Activated CD8-positive, alpha-beta T cell treated with anti-CD3 and anti-CD28 coated beads for 36 hours (primary cell): ENCODE measurements at regions not wholly inside any gene's neighbourhood (a gene's known extent, or its start where the extent isn't known, plus 50 kb on each side); places are given as distances from the start of the nearest gene placed in this dataset.

Source experiments
- ATAC-seq: fragments of 200-7000 bp; cut with Tn5 transposase; one replicate; pipeline ENCODE4 v1.10.0; 2021; ENCODE audit warnings: mild to moderate bottlenecking, moderate library complexity
- CTCF ChIA-PET: fragments of 350-600 bp; sonication (Branson Sonifier 250); formaldehyde crosslinking; loops from one replicate; lab custom pipeline; 2021; ENCODE audit warnings: antibody characterized with exemption; lab: Charles Lee
- POLR2A ChIA-PET: fragments of 350-600 bp; sonication (Branson Sonifier 250); formaldehyde crosslinking; loops from one replicate; lab custom pipeline; 2021; ENCODE audit warnings: antibody characterized with exemption; lab: Charles Lee
- DNase-seq: peaks from one replicate; pipeline ENCODE4 v3.0.0-alpha.2; 2020
- H3K27ac Mint-ChIP-seq: one replicate; pipeline ENCODE4 v1.8.0; 2021; ENCODE audit warnings: mild to moderate bottlenecking, mixed read lengths
- H3K27me3 Mint-ChIP-seq: one replicate; pipeline ENCODE4 v1.8.0; 2021; ENCODE audit warnings: mixed read lengths
- H3K36me3 Mint-ChIP-seq: one replicate; pipeline ENCODE4 v1.8.0; 2021; ENCODE audit warnings: low read depth, mixed read lengths
- H3K4me1 Mint-ChIP-seq: one replicate; pipeline ENCODE4 v1.8.0; 2021; ENCODE audit warnings: low read depth, mixed read lengths
- H3K4me3 Mint-ChIP-seq: one replicate; pipeline ENCODE4 v1.8.0; 2021; ENCODE audit warnings: mild to moderate bottlenecking, moderate library complexity, mixed read lengths
- H3K9me3 Mint-ChIP-seq: one replicate; pipeline ENCODE4 v1.8.0; 2021; ENCODE audit warnings: mixed read lengths
- intact Hi-C: fragments of 100-400 bp; cut with micrococcal nuclease; formaldehyde crosslinking; loops from one replicate; pipeline ENCODE4 v1.10.0; 2022
- TF ChIP-seq, protein P1 (sequence below): fragments of 200-600 bp; IDR thresholded peaks from one replicate; pipeline ENCODE4 v1.8.0; 2022; ENCODE audit warnings: antibody characterized with exemption, mild to moderate bottlenecking

DNA sequence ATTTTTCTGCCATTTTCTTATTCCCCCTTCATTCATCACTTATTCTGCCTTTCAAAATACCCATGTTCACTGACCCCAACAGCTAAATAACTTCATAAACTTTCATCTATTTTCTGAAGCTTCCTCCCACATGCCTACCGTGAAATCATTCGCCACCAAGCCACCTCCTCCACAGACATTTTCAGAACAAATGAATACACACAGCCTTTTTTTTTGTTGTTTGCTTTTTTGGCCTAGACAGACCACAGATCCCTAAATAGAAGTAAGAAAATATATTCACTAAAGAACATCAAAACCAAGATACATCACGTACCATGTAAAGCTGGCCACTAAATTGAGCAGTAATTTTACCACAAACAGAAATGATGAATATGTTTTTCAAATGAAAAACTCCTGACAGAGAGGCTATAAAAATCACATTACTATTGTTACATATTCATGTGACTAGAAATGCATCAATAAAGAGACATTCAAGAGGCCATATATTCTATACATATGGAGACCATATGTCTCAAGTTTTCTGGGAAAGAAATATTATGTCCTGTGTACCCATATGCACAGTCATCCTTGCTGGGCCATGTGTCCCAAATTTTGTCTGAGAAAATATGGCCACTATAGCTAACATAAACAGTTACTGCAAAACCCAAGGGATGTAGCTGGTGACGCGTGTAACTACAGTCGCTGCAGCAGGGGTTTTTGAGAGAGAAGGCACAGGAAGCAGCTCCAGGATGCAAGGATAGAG is 200.3 kb downstream of the FBXO15 start:
- POLR2A ChIA-PET: no interaction called here
- no peaks in the 10 kb centered on the region for H3K27me3 Mint-ChIP-seq
- ATAC-seq: no peak

DNA sequence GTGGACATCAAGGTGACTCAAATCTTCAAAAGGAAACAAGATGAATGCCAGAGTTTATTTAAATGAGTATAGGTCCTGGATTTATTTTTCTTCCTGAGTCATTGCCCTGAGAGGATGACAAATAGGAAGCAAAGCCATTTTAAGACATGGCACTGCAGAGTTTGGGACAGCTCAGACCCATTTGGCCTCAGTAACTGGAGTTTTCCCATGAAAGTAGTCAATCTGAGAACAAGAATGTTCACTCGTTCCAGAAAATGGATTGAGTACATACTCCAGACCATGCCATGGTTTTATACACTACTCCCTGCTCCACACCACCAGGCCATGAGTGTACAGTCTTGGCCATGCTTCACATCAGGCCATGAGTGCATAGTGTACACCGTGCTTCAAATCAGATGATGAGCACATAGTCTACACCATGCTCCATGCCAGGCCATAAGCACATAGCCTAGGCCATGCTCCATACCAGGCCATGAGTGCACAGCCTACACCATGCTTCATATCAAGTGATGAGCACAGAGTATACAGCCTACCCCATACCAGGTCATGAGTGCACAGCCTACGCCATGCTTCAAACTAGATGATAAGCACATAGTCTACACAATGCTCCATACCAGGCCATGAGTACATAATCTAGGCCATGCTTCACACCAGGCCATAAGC is 202.4 kb downstream of the FBXO15 start:
- Mint-ChIP-seq H3K4me1 (no peaks in the 10 kb centered on the region), H3K27ac (no peak overlapping the region), H3K36me3 (no peaks in the 10 kb centered on the region), H3K4me3 (no peak overlapping the region), H3K27me3 (peaks cover 1% of the 10 kb centered on the region), H3K9me3 (no peaks in the 10 kb centered on the region)
- CTCF ChIA-PET: no interaction called here
- intact Hi-C loops: no loop called here
- POLR2A ChIA-PET: no interaction called here
- TF ChIP-seq, protein P1, sequence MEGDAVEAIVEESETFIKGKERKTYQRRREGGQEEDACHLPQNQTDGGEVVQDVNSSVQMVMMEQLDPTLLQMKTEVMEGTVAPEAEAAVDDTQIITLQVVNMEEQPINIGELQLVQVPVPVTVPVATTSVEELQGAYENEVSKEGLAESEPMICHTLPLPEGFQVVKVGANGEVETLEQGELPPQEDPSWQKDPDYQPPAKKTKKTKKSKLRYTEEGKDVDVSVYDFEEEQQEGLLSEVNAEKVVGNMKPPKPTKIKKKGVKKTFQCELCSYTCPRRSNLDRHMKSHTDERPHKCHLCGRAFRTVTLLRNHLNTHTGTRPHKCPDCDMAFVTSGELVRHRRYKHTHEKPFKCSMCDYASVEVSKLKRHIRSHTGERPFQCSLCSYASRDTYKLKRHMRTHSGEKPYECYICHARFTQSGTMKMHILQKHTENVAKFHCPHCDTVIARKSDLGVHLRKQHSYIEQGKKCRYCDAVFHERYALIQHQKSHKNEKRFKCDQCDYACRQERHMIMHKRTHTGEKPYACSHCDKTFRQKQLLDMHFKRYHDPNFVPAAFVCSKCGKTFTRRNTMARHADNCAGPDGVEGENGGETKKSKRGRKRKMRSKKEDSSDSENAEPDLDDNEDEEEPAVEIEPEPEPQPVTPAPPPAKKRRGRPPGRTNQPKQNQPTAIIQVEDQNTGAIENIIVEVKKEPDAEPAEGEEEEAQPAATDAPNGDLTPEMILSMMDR: no peak
- DNase-seq (no peak), ATAC-seq (no peak)

More for the DNA sequence above, 200.3 kb downstream of the FBXO15 start:
- TF ChIP-seq, protein P1: no peak
- H3K27ac Mint-ChIP-seq: no peak overlapping the region
- H3K36me3 Mint-ChIP-seq: no peaks in the 10 kb centered on the region
- H3K4me1 Mint-ChIP-seq: no peaks in the 10 kb centered on the region
- H3K9me3 Mint-ChIP-seq: no peaks in the 10 kb centered on the region
- CTCF ChIA-PET: interaction anchor here (0.7 to 1.2 kb wide), 2 partner anchors 8 to 9 kb away, joined by 3 read pairs; no protein-coding TSS in a partner anchor
- DNase-seq: no peak
- no peak overlapping the region for H3K4me3 Mint-ChIP-seq
- intact Hi-C loops: no loop called here

DNA sequence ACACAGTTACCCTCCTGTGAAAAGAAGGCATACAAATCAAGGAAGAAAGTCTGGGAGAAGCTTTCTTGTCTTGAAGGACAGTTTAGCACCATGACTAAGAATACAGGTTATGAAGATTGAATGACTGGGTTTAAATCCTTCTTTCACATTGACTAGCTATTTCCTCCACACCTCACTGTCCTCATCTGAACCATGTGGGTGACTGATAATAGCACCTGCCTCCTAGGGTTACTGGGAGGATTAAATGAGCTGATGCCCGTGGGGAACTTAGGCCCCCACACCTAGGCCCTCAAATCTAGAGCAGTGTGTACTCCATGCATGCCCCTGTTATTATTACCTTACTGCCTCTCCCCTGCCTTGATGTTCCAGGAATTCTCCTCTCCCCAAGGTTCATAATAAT is 202.9 kb downstream of the FBXO15 start:
- ATAC-seq: peak; percentile 37
- peaks cover 1% of the 10 kb centered on the region for H3K27me3 Mint-ChIP-seq
- POLR2A ChIA-PET: no interaction called here
- H3K4me1 Mint-ChIP-seq: no peaks in the 10 kb centered on the region
- CTCF ChIA-PET: no interaction called here
- H3K9me3 Mint-ChIP-seq: no peaks in the 10 kb centered on the region
- TF ChIP-seq, protein P1: no peak
- no peak for DNase-seq
- intact Hi-C loops: no loop called here
- no peaks in the 10 kb centered on the region for H3K36me3 Mint-ChIP-seq
- no peak overlapping the region for H3K27ac Mint-ChIP-seq
- no peak overlapping the region for H3K4me3 Mint-ChIP-seq

DNA sequence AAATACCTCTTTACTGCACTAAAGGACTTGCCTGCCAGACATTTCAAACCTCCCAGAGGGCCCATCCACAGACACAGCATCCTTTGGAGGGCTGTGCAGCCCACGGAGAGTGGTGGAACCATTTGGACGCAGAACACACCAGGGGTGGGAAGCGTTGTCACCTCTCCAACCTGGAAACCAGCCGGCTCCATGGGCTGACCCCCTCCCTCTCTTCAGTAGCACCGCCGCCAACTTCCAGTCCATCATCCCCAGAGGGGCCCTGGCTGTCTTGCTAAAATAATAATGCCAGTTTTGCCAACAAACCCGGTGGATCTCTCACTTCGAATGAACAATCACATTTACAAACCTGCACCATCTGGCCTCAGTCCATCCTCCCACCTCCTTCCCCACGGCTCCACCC is 203.9 kb downstream of the FBXO15 start:
- peaks cover 1% of the 10 kb centered on the region for H3K27me3 Mint-ChIP-seq
- no peaks in the 10 kb centered on the region for H3K9me3 Mint-ChIP-seq
- intact Hi-C loops: no loop called here
- ATAC-seq: no peak
- no peaks in the 10 kb centered on the region for H3K36me3 Mint-ChIP-seq
- TF ChIP-seq, protein P1: no peak
- no peaks in the 10 kb centered on the region for H3K4me1 Mint-ChIP-seq
- CTCF ChIA-PET: no interaction called here
- no peak for DNase-seq
- POLR2A ChIA-PET: no interaction called here
- H3K4me3 Mint-ChIP-seq: no peak overlapping the region
- H3K27ac Mint-ChIP-seq: no peak overlapping the region

DNA sequence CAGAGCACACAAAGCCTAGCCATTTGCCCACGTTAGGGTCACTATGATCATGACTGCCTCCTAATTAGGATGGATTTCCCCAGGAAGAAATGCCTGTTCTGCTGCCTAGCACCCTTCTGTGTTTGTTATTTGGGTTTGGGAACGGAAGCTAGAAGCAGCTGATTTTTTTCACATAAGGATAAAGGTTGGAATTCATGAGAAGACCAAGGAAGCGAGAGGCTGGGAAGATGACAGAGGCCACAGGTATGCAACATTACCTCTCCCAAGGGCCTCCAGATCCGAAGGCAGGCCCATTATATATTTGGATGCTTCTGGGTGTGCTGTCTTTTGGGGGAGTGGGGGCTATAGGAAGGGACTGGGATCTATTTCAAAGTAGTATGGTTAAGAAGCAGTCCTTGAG is 204.7 kb downstream of the FBXO15 start:
- intact Hi-C loops: no loop called here

More for the DNA sequence above, 204.7 kb downstream of the FBXO15 start:
- TF ChIP-seq, protein P1: no peak
- Mint-ChIP-seq H3K27me3 (peaks cover 1% of the 10 kb centered on the region), H3K36me3 (no peaks in the 10 kb centered on the region), H3K27ac (no peak overlapping the region), H3K4me3 (no peak overlapping the region), H3K4me1 (no peaks in the 10 kb centered on the region), H3K9me3 (no peaks in the 10 kb centered on the region)
- POLR2A ChIA-PET: no interaction called here
- no peak for DNase-seq
- CTCF ChIA-PET: no interaction called here
- no peak for ATAC-seq
